Parathyroid adenoma (tissue), 2 donors: ENCODE measurements at regions not wholly inside any gene's neighbourhood (a gene's known extent, or its start where the extent isn't known, plus 50 kb on each side); places are given as distances from the start of the nearest gene placed in this dataset.

Experiments
- H2AFZ ChIP-seq: fragments of 300-600 bp; sonication (generic); one replicate; pipeline ENCODE4 v1.7.0; 2017; ENCODE audit warnings: antibody characterized with exemption, mild to moderate bottlenecking
- H3K27ac ChIP-seq: fragments of 300-600 bp; sonication (generic); one replicate; pipeline ENCODE4 v1.7.0; 2017
- H3K27me3 ChIP-seq: fragments of 300-600 bp; sonication (generic); one replicate; pipeline ENCODE4 v1.7.0; 2017; ENCODE audit warnings: low read length; ENCODE audit not compliant: control insufficient read depth, insufficient read depth
- H3K36me3 ChIP-seq: fragments of 300-600 bp; sonication (generic); one replicate; pipeline ENCODE4 v1.7.0; 2017; ENCODE audit warnings: low read length; ENCODE audit not compliant: control insufficient read depth, insufficient read depth
- H3K4me1 ChIP-seq: fragments of 300-600 bp; sonication (generic); one replicate; pipeline ENCODE4 v1.7.0; 2017; ENCODE audit warnings: control low read depth
- H3K4me2 ChIP-seq: fragments of 300-600 bp; sonication (generic); one replicate; pipeline ENCODE4 v1.7.0; 2017; ENCODE audit warnings: low read length
- H3K4me3 ChIP-seq: fragments of 300-600 bp; sonication (generic); one replicate; pipeline ENCODE4 v1.7.0; 2017; ENCODE audit warnings: low read depth, low read length
- H3K79me2 ChIP-seq: fragments of 300-600 bp; sonication (generic); one replicate; pipeline ENCODE4 v1.7.0; 2017; ENCODE audit warnings: control low read depth
- H3K9ac ChIP-seq: fragments of 300-600 bp; sonication (generic); one replicate; pipeline ENCODE4 v1.7.0; 2017; ENCODE audit warnings: mild to moderate bottlenecking
- H3K9me3 ChIP-seq: fragments of 300-600 bp; sonication (generic); one replicate; pipeline ENCODE4 v1.7.0; 2017; ENCODE audit warnings: low read length; ENCODE audit not compliant: control insufficient read depth
- TF ChIP-seq, protein P1 (sequence below): fragments of 300-600 bp; sonication (generic); IDR thresholded peaks from one replicate; pipeline ENCODE4 v1.7.0; 2017; ENCODE audit warnings: antibody characterized with exemption, mild to moderate bottlenecking
- donor health status: primary hyperparathyroidism.

DNA sequence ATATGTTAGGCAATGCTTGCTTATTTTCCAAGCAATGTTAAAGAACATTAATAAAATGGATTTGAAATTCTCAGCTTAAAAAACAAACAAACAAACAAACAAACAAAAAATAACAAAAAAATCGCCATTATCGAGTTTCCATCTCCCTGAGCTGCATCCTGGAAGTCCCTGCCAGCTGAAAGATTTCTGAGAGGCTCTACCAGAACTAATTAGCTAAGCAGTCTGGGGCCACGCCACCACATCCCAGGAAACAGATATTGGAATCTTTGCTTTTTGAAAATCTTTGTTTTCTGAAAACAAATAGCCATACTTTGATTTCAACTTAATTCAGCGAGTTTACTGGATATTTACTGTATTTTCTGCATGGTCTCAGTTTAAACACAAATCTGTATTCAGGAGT, 143.6 kb downstream of the LSMEM1 start:
- H3K9ac ChIP-seq = no peak overlapping the region
- H3K79me2 ChIP-seq = no peaks in the 10 kb centered on the region
- TF ChIP-seq, protein P1, sequence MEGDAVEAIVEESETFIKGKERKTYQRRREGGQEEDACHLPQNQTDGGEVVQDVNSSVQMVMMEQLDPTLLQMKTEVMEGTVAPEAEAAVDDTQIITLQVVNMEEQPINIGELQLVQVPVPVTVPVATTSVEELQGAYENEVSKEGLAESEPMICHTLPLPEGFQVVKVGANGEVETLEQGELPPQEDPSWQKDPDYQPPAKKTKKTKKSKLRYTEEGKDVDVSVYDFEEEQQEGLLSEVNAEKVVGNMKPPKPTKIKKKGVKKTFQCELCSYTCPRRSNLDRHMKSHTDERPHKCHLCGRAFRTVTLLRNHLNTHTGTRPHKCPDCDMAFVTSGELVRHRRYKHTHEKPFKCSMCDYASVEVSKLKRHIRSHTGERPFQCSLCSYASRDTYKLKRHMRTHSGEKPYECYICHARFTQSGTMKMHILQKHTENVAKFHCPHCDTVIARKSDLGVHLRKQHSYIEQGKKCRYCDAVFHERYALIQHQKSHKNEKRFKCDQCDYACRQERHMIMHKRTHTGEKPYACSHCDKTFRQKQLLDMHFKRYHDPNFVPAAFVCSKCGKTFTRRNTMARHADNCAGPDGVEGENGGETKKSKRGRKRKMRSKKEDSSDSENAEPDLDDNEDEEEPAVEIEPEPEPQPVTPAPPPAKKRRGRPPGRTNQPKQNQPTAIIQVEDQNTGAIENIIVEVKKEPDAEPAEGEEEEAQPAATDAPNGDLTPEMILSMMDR = no peak
- H3K9me3 ChIP-seq = no peaks in the 10 kb centered on the region
- H3K4me2 ChIP-seq = no peak overlapping the region
- H2AFZ ChIP-seq = no peak overlapping the region
- no peak overlapping the region for H3K27ac ChIP-seq
- no peaks in the 10 kb centered on the region for H3K4me1 ChIP-seq
- no peaks in the 10 kb centered on the region for H3K36me3 ChIP-seq
- H3K4me3 ChIP-seq = no peak overlapping the region
- no peaks in the 10 kb centered on the region for H3K27me3 ChIP-seq

DNA sequence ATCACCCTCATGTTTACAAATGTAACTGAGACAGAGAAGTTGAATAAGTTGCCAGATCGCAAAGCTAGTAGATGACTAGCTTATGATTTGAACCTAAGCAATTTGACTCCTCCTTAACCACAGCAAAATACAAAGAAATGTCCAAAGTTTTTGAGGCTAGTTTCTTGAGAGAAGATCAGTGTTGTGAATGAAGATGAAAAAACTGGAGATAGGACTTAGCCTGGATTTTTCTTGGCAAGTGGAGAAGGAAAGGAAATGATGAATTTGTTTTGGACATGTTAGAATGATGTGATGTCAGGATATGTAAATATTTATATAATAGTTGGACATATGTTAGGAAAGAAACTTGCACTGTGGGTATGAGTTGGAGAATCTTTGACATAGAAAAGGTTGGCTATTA, 149.8 kb downstream of the LSMEM1 start:
- TF ChIP-seq, protein P1 = no peak
- Histone ChIP-seq H3K27me3 (no peaks in the 10 kb centered on the region), H2AFZ (no peak overlapping the region), H3K4me1 (no peaks in the 10 kb centered on the region), H3K36me3 (no peaks in the 10 kb centered on the region), H3K9ac (no peak overlapping the region), H3K4me3 (no peak overlapping the region), H3K79me2 (no peaks in the 10 kb centered on the region), H3K9me3 (no peaks in the 10 kb centered on the region), H3K4me2 (no peak overlapping the region), H3K27ac (no peak overlapping the region)

DNA sequence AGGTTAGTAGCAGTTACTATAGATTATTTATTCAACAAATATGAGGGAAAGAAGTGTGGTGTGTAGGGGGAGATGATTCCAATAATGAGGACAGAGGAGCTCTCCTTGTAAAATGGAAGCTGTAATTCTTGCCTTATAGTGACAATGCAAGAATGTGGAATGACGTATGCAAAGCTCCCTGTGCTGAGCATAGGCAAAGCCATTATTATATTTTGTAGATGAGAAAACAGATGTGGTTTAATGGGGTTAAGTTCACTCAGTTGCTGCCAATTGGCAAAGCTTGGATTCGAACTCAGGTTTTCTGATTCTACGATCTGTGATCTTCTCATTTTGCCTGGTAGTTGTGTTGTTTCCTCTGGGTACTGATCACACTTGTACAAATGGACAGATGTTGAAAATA, 153.3 kb downstream of the LSMEM1 start:
- Histone ChIP-seq H3K36me3 (no peaks in the 10 kb centered on the region), H3K27me3 (no peaks in the 10 kb centered on the region), H2AFZ (no peak overlapping the region), H3K4me3 (no peak overlapping the region), H3K9me3 (no peaks in the 10 kb centered on the region), H3K27ac (no peak overlapping the region), H3K4me2 (no peak overlapping the region), H3K4me1 (no peaks in the 10 kb centered on the region), H3K79me2 (no peaks in the 10 kb centered on the region), H3K9ac (no peak overlapping the region)
- TF ChIP-seq, protein P1 = no peak

DNA sequence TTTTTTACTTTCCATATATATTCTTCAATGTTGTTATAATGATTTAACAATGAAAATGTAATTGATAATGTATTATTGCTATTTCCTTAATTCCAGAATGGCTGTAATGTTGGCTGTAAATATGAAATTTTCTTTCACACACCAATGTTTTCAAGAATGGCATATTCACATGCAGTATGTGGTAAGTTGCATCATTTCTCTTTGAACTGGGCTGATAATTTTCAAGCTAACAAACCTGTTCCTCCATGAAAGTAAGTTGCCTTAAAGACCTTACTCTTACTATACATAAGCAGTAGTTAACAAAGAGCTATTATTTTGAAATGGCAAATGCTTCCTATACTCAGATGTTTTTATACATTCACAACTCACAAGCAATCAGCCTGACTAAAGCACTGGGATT, 154.5 kb downstream of the TMEM168 start:
- H3K27ac ChIP-seq = no peak overlapping the region
- no peaks in the 10 kb centered on the region for H3K9me3 ChIP-seq
- no peak overlapping the region for H3K4me3 ChIP-seq
- H3K79me2 ChIP-seq = no peaks in the 10 kb centered on the region
- no peaks in the 10 kb centered on the region for H3K36me3 ChIP-seq
- no peak overlapping the region for H3K4me2 ChIP-seq
- TF ChIP-seq, protein P1 = no peak
- H3K4me1 ChIP-seq = no peaks in the 10 kb centered on the region
- no peak overlapping the region for H2AFZ ChIP-seq
- no peaks in the 10 kb centered on the region for H3K27me3 ChIP-seq
- H3K9ac ChIP-seq = no peak overlapping the region

DNA sequence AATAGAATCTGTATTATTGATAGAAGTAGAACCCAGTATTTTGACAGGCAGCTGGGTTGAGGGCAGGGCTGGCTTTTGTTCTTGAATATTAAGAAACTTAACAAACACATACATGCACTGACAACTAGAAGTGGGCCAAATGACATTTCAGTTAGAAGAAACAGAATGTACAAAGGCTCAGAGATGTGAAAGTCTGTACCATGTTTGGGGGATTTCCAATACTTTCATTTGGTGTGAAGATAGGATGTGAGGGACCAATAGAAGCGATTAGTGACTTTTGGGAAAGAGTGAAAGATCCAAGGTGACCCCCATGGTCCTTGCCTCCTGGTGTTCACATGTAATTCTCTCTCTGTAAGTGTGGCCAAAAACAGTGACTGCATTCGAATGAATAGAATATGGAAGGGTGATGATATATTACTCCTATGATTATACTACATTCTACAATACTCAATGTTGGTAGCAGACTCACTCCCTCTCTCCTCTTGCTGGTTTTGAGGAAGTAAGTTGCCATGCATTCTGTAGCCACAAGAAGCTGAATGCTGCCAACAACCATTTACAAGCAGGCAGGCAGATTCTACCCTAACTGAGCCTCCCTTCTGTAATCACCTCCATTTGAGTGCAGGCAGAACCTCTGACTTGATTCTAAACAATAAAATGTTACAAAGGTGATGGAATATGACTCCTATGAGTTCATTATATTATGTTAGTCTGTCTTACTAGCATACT, 151.4 kb downstream of the TMEM168 start:
- no peaks in the 10 kb centered on the region for H3K9me3 ChIP-seq
- no peaks in the 10 kb centered on the region for H3K27me3 ChIP-seq
- H3K4me3 ChIP-seq = no peak overlapping the region
- TF ChIP-seq, protein P1 = no peak
- no peaks in the 10 kb centered on the region for H3K79me2 ChIP-seq
- H3K27ac ChIP-seq = no peak overlapping the region
- no peak overlapping the region for H2AFZ ChIP-seq
- H3K4me2 ChIP-seq = no peak overlapping the region
- no peak overlapping the region for H3K9ac ChIP-seq
- H3K36me3 ChIP-seq = no peaks in the 10 kb centered on the region
- no peaks in the 10 kb centered on the region for H3K4me1 ChIP-seq
